ENCODE measurements at regions not wholly inside any gene's neighbourhood (a gene's known extent, or its start where the extent isn't known, plus 50 kb on each side); places are given as distances from the start of the nearest gene placed in this dataset.

GRCh38 chr3:118199044-118199443 lies 835.6 kb downstream of the IGSF11 start:
- intact Hi-C loops (cut with DNase I; ENCODE audit: low total_unique reads) = no loop called here
- H3K4me3 ChIP-seq = no peak overlapping the region
- H3K27ac ChIP-seq = no peak overlapping the region
- TF ChIP-seq POLR2AphosphoS5 (IDR thresholded peaks at IDR 0.05) = no peak
- no peak for TF ChIP-seq POLR2A (IDR thresholded peaks at IDR 0.05)
- TF ChIP-seq CTCF (IDR thresholded peaks at IDR 0.05 in 8 of 11, conservative IDR thresholded peaks at IDR 0.05 in 3 of 11) = no peak
- WGBS, 5 donors = 90 to 93% (median 90%) methylated on average over 4 of the region's 4 CpGs
- H3K9me3 ChIP-seq = peaks cover 0 to 87% (median 72%) of the 10 kb centered on the region in 8 donors
- no peaks in the 10 kb centered on the region for H3K36me3 ChIP-seq
- H3K27me3 ChIP-seq (replicated peaks in 1 of 7) = no peaks in the 10 kb centered on the region
- DNase-seq = no peak
- H3K4me1 ChIP-seq = no peaks in the 10 kb centered on the region

GRCh38 chr3:118204052-118204656 lies 830.5 kb downstream of the IGSF11 start:
- intact Hi-C loops (cut with DNase I; ENCODE audit: low total_unique reads) = no loop called here
- H3K9me3 ChIP-seq = peaks cover 0 to 37% (median 26%) of the 10 kb centered on the region in 8 donors
- 84 to 93% (median 85%) methylated on average over 5 of the region's 5 CpGs for WGBS, 5 donors
- no peak overlapping the region for H3K4me3 ChIP-seq
- DNase-seq = no peak
- H3K27ac ChIP-seq = no peak overlapping the region
- H3K36me3 ChIP-seq = no peaks in the 10 kb centered on the region
- no peaks in the 10 kb centered on the region for H3K27me3 ChIP-seq (replicated peaks in 1 of 7)
- H3K4me1 ChIP-seq = no peaks in the 10 kb centered on the region
- TF ChIP-seq POLR2A (IDR thresholded peaks at IDR 0.05) = no peak
- no peak for TF ChIP-seq CTCF (IDR thresholded peaks at IDR 0.05 in 8 of 11, conservative IDR thresholded peaks at IDR 0.05 in 3 of 11)
- TF ChIP-seq POLR2AphosphoS5 (IDR thresholded peaks at IDR 0.05) = no peak

GRCh38 chr3:118207271-118207670 lies 827.4 kb downstream of the IGSF11 start:
- no peaks in the 10 kb centered on the region for H3K4me1 ChIP-seq
- no peak overlapping the region for H3K27ac ChIP-seq
- no peaks in the 10 kb centered on the region for H3K27me3 ChIP-seq (replicated peaks in 1 of 7)
- peaks cover 0 to 13% (median 9%) of the 10 kb centered on the region in 8 donors for H3K9me3 ChIP-seq
- no peaks in the 10 kb centered on the region for H3K36me3 ChIP-seq
- intact Hi-C loops (cut with DNase I; ENCODE audit: low total_unique reads) = no loop called here
- WGBS, 5 donors = 75 to 80% (median 77%) methylated on average over 3 of the region's 3 CpGs
- no peak for DNase-seq
- TF ChIP-seq POLR2A (IDR thresholded peaks at IDR 0.05) = no peak
- no peak for TF ChIP-seq CTCF (IDR thresholded peaks at IDR 0.05 in 8 of 11, conservative IDR thresholded peaks at IDR 0.05 in 3 of 11)
- no peak for TF ChIP-seq POLR2AphosphoS5 (IDR thresholded peaks at IDR 0.05)
- H3K4me3 ChIP-seq = no peak overlapping the region

GRCh38 chr3:118208642-118209041 lies 826.0 kb downstream of the IGSF11 start:
- Histone ChIP-seq H3K4me1 (no peaks in the 10 kb centered on the region), H3K36me3 (no peaks in the 10 kb centered on the region), H3K27me3 (replicated peaks in 1 of 7) (no peaks in the 10 kb centered on the region), H3K4me3 (no peak overlapping the region), H3K9me3 (peaks cover 0 to 4% (median 0%) of the 10 kb centered on the region in 8 donors), H3K27ac (no peak overlapping the region)
- no peak for TF ChIP-seq CTCF (IDR thresholded peaks at IDR 0.05 in 8 of 11, conservative IDR thresholded peaks at IDR 0.05 in 3 of 11)
- no peak for TF ChIP-seq POLR2A (IDR thresholded peaks at IDR 0.05)
- no peak for TF ChIP-seq POLR2AphosphoS5 (IDR thresholded peaks at IDR 0.05)
- no peak for DNase-seq
- intact Hi-C loops (cut with DNase I; ENCODE audit: low total_unique reads) = no loop called here
- 42 to 72% (median 46%) methylated on average over 2 of the region's 2 CpGs for WGBS, 5 donors

Measured in spleen (tissue), 11 donors.